HUES64 (cell line): ENCODE measurements at regions not wholly inside any gene's neighbourhood (a gene's known extent, or its start where the extent isn't known, plus 50 kb on each side); places are given as distances from the start of the nearest gene placed in this dataset.

Experiments used
- H3K27ac ChIP-seq: 2 replicates; pipeline ENCODE4 v1.7.0; 2013; ENCODE audit warnings: low read depth, low read length, inconsistent platforms
- H3K27me3 ChIP-seq: 2 replicates; pipeline ENCODE4 v1.6.1; 2013; ENCODE audit warnings: mild to moderate bottlenecking, low read length; ENCODE audit not compliant: insufficient read depth
- H3K36me3 ChIP-seq: 2 replicates; pipeline ENCODE4 v1.6.1; 2013; ENCODE audit warnings: mild to moderate bottlenecking, low read length; ENCODE audit not compliant: insufficient read depth
- H3K4me1 ChIP-seq: 2 replicates; pipeline ENCODE4 v1.6.1; 2013; ENCODE audit warnings: mild to moderate bottlenecking, low read length, moderate library complexity; ENCODE audit not compliant: insufficient read depth
- H3K4me3 ChIP-seq: 2 replicates; pipeline ENCODE4 v1.5.1; 2013; ENCODE audit warnings: mild to moderate bottlenecking, low read length, moderate library complexity
- H3K9ac ChIP-seq: 2 replicates; pipeline ENCODE4 v1.6.1; 2013; ENCODE audit warnings: mild to moderate bottlenecking, low read depth, low read length
- H3K9me3 ChIP-seq: 2 replicates; pipeline ENCODE4 v1.6.1; 2013; ENCODE audit warnings: low read depth, low read length; ENCODE audit not compliant: insufficient read depth
- WGBS: fragments of 150-250, 120-280 bp; methylation state at CpG from one replicate; pipeline ENCODE4 v1.1.7; 2013; ENCODE audit warnings: missing lambda C conversion rate; 5-methylcytosine and 5-hydroxymethylcytosine counted together

- Histone ChIP-seq H3K27ac (no peak overlapping the region), H3K36me3 (no peaks in the 10 kb centered on the region), H3K4me3 (no peak overlapping the region), H3K27me3 (no peaks in the 10 kb centered on the region), H3K9me3 (no peaks in the 10 kb centered on the region), H3K9ac (no peak overlapping the region), H3K4me1 (no peaks in the 10 kb centered on the region)
- WGBS, result 71% methylated on average over 1 of the region's 1 CpG
These were observed 324.7 kb downstream of the FOXL1 start for GRCh38 chr16:86903068-86903467.

- Histone ChIP-seq H3K36me3 (no peaks in the 10 kb centered on the region), H3K4me1 (no peaks in the 10 kb centered on the region), H3K9ac (no peak overlapping the region), H3K9me3 (no peaks in the 10 kb centered on the region), H3K27ac (no peak overlapping the region), H3K27me3 (no peaks in the 10 kb centered on the region), H3K4me3 (no peak overlapping the region)
- 93% methylated on average over 9 of the region's 9 CpGs for WGBS
These were observed 327.0 kb downstream of the FOXL1 start for GRCh38 chr16:86905302-86905701.

- H3K36me3 ChIP-seq, result no peaks in the 10 kb centered on the region
- no peaks in the 10 kb centered on the region for H3K4me1 ChIP-seq
- H3K4me3 ChIP-seq, result no peak overlapping the region
- no peak overlapping the region for H3K9ac ChIP-seq
- WGBS, result 93% methylated on average over 14 of the region's 14 CpGs
- no peak overlapping the region for H3K27ac ChIP-seq
- H3K27me3 ChIP-seq, result no peaks in the 10 kb centered on the region
- no peaks in the 10 kb centered on the region for H3K9me3 ChIP-seq
These were observed 328.3 kb downstream of the FOXL1 start for GRCh38 chr16:86906623-86907022.

- WGBS, result 91% methylated on average over 19 of the region's 19 CpGs
- Histone ChIP-seq H3K9me3 (no peaks in the 10 kb centered on the region), H3K4me1 (no peaks in the 10 kb centered on the region), H3K9ac (no peak overlapping the region), H3K27ac (no peak overlapping the region), H3K27me3 (no peaks in the 10 kb centered on the region), H3K36me3 (no peaks in the 10 kb centered on the region), H3K4me3 (no peak overlapping the region)
These were observed 331.2 kb downstream of the FOXL1 start for GRCh38 chr16:86909359-86910160.

- Histone ChIP-seq H3K36me3 (no peaks in the 10 kb centered on the region), H3K4me3 (no peak overlapping the region), H3K4me1 (no peaks in the 10 kb centered on the region), H3K9ac (no peak overlapping the region), H3K27ac (no peak overlapping the region), H3K9me3 (no peaks in the 10 kb centered on the region), H3K27me3 (no peaks in the 10 kb centered on the region)
- WGBS, result 91% methylated on average over 16 of the region's 16 CpGs
These were observed 331.9 kb downstream of the FOXL1 start for GRCh38 chr16:86910161-86910769.

- H3K4me1 ChIP-seq, result no peaks in the 10 kb centered on the region
- 96% methylated on average over 4 of the region's 4 CpGs for WGBS
- no peak overlapping the region for H3K9ac ChIP-seq
- no peak overlapping the region for H3K4me3 ChIP-seq
- H3K27ac ChIP-seq, result no peak overlapping the region
- H3K9me3 ChIP-seq, result no peaks in the 10 kb centered on the region
- H3K27me3 ChIP-seq, result no peaks in the 10 kb centered on the region
- H3K36me3 ChIP-seq, result no peaks in the 10 kb centered on the region
These were observed 333.1 kb downstream of the FOXL1 start for GRCh38 chr16:86911437-86911958.

- Histone ChIP-seq H3K9ac (no peak overlapping the region), H3K9me3 (no peaks in the 10 kb centered on the region), H3K4me3 (no peak overlapping the region), H3K4me1 (no peaks in the 10 kb centered on the region), H3K27me3 (no peaks in the 10 kb centered on the region), H3K36me3 (no peaks in the 10 kb centered on the region), H3K27ac (no peak overlapping the region)
- 97% methylated on average over 7 of the region's 7 CpGs for WGBS
These were observed 335.5 kb downstream of the FOXL1 start for GRCh38 chr16:86913886-86914285.

- WGBS, result 94% methylated on average over 18 of the region's 18 CpGs
- Histone ChIP-seq H3K36me3 (no peaks in the 10 kb centered on the region), H3K27ac (no peak overlapping the region), H3K4me1 (no peaks in the 10 kb centered on the region), H3K9me3 (no peaks in the 10 kb centered on the region), H3K9ac (no peak overlapping the region), H3K4me3 (no peak overlapping the region), H3K27me3 (no peaks in the 10 kb centered on the region)
These were observed 336.7 kb downstream of the FOXL1 start for GRCh38 chr16:86914876-86915717.

- Histone ChIP-seq H3K9me3 (peaks cover 6% of the 10 kb centered on the region; the same call in 1 of the 2 replicates), H3K4me1 (no peaks in the 10 kb centered on the region), H3K9ac (no peak overlapping the region), H3K36me3 (no peaks in the 10 kb centered on the region), H3K4me3 (no peak overlapping the region), H3K27me3 (no peaks in the 10 kb centered on the region), H3K27ac (no peak overlapping the region)
- WGBS, result 96% methylated on average over 45 of the region's 45 CpGs
These were observed 339.4 kb downstream of the FOXL1 start for GRCh38 chr16:86917471-86918365.

GRCh38 chr16:86918637-86919036 is 340.3 kb downstream of the FOXL1 start:
- no peaks in the 10 kb centered on the region for H3K4me1 ChIP-seq
- H3K27me3 ChIP-seq, result no peaks in the 10 kb centered on the region
- H3K27ac ChIP-seq, result no peak overlapping the region

More at GRCh38 chr16:86918637-86919036, 340.3 kb downstream of the FOXL1 start:
- WGBS, result 92% methylated on average over 9 of the region's 9 CpGs
- H3K4me3 ChIP-seq, result no peak overlapping the region
- no peaks in the 10 kb centered on the region for H3K36me3 ChIP-seq
- H3K9ac ChIP-seq, result no peak overlapping the region
- peaks cover 6% of the 10 kb centered on the region; the same call in 1 of the 2 replicates for H3K9me3 ChIP-seq
